Sigmoid colon (tissue), 4 donors: ENCODE measurements at regions not wholly inside any gene's neighbourhood (a gene's known extent, or its start where the extent isn't known, plus 50 kb on each side); places are given as distances from the start of the nearest gene placed in this dataset.

ENCODE experiments used
- CTCF ChIP-seq, 4 experiments: fragments of 450-650 bp in 3 of 4; fragments of 200-600 bp in 1 of 4; IDR thresholded peaks; one replicate each; pipeline ENCODE4 v1.5.1; 2016 to 2019; ENCODE audit warnings: antibody characterized with exemption in 4 of 4, mild to moderate bottlenecking in 3 of 4, moderate library complexity in 2 of 4
- POLR2A ChIP-seq, 2 donors: fragments of 450-650 bp; IDR thresholded peaks; one replicate each; pipeline ENCODE4 v1.6.1; 2016; ENCODE audit warnings: antibody characterized with exemption in 2 of 2, mild to moderate bottlenecking in 2 of 2, moderate library complexity in 2 of 2
- POLR2AphosphoS5 ChIP-seq, 4 donors: sonication (generic); formaldehyde crosslinking; IDR thresholded peaks; one replicate each; pipeline ENCODE4 v1.6.1; 2017; ENCODE audit warnings: antibody characterized with exemption in 4 of 4

DNA sequence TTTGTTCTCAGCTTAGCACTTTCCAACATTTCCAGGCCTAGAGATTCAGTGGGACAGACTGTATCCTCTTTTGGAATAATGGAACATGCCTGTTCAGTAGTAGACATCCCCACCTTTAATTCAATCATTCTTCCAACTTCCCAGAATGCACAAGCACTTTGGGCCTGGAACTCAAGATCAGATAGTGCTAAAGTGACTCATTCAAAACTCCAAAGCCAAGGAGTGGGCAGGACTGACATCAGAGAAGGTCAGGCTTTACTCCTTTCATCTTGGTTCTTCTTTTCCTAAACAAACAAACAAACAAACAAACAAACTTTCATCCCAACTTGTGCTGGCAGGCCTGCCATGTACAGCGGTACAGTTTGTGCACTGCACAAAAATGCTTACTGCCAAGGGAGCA, 172.0 kb downstream of the AXIN2 start:
- TF ChIP-seq CTCF (IDR thresholded peaks at IDR 0.05) (no peak), POLR2AphosphoS5 (IDR thresholded peaks at IDR 0.05) (no peak), POLR2A (IDR thresholded peaks at IDR 0.05) (no peak)
